ENCODE measurements at regions not wholly inside any gene's neighbourhood (a gene's known extent, or its start where the extent isn't known, plus 50 kb on each side); places are given as distances from the start of the nearest gene placed in this dataset.

DNA sequence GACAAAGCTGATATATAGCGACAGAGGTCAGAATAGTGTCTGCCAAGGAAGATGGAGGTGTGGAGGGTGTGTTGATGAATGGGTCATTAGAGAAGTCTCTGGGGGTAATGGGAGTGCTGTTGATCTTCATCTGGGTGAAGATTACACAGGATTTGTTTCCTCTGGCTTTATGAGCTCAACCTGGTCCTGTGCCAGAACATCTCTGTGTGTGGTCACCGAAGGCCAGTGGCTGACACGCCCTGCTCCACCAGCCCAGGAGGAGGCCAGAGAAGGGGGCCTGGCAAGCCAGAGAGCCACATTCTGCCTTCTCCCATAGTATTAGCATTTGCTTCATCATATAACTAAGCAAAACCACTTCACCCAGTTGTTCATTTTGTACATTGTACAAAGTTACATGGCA is 121.1 kb downstream of the ZNF621 start:
- H3K4me1 ChIP-seq (ENCODE audit: control insufficient read depth, extremely low read depth, insufficient read depth, low read length), result no peaks in the 10 kb centered on the region
- no peak overlapping the region for H2AFZ ChIP-seq (ENCODE audit: control insufficient read depth, low read length)
- dilution Hi-C loops (cut with MboI; ENCODE audit: extremely low pct_ligation_motif_present, low sequenced_read_pairs), result no loop called here
- no peak for FAIRE-seq
- no peaks in the 10 kb centered on the region for H3K36me3 ChIP-seq (ENCODE audit: control insufficient read depth in 2 of 2, extremely low read depth in 1 of 2, insufficient read depth in 2 of 2, low read length in 2 of 2)
- H3K79me2 ChIP-seq (ENCODE audit: control insufficient read depth, insufficient read depth, low read length), result no peaks in the 10 kb centered on the region
- H4K20me1 ChIP-seq (ENCODE audit: control insufficient read depth, extremely low read depth, insufficient read depth, low read length), result no peaks in the 10 kb centered on the region
- no peak for TF ChIP-seq EZH2 (IDR thresholded peaks at IDR 0.05; ENCODE audit: low read length)
- TF ChIP-seq, protein P1, sequence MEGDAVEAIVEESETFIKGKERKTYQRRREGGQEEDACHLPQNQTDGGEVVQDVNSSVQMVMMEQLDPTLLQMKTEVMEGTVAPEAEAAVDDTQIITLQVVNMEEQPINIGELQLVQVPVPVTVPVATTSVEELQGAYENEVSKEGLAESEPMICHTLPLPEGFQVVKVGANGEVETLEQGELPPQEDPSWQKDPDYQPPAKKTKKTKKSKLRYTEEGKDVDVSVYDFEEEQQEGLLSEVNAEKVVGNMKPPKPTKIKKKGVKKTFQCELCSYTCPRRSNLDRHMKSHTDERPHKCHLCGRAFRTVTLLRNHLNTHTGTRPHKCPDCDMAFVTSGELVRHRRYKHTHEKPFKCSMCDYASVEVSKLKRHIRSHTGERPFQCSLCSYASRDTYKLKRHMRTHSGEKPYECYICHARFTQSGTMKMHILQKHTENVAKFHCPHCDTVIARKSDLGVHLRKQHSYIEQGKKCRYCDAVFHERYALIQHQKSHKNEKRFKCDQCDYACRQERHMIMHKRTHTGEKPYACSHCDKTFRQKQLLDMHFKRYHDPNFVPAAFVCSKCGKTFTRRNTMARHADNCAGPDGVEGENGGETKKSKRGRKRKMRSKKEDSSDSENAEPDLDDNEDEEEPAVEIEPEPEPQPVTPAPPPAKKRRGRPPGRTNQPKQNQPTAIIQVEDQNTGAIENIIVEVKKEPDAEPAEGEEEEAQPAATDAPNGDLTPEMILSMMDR (optimal IDR thresholded peaks at IDR 0.05 in 1 of 3, IDR thresholded peaks at IDR 0.05 in 1 of 3, conservative IDR thresholded peaks at IDR 0.05 in 1 of 3; ENCODE audit: extremely low read depth in 1 of 3, insufficient read depth in 2 of 3, low read length in 3 of 3), result no peak
- no peak for DNase-seq (ENCODE audit: low read depth, low spot score)
- no peak overlapping the region for H3K4me2 ChIP-seq (ENCODE audit: control insufficient read depth, extremely low read depth, insufficient read depth, low read depth, low read length)
- H3K9ac ChIP-seq (ENCODE audit: control insufficient read depth, extremely low read depth, insufficient read depth, low read length), result no peak overlapping the region
- H3K9me3 ChIP-seq (ENCODE audit: control insufficient read depth, low read depth, low read length), result no peaks in the 10 kb centered on the region
- no peaks in the 10 kb centered on the region for H3K27me3 ChIP-seq (ENCODE audit: control insufficient read depth, extremely low read depth, insufficient read depth, low read length)
- H3K4me3 ChIP-seq (ENCODE audit: control insufficient read depth in 2 of 3, extremely low read depth in 1 of 3, insufficient read depth in 2 of 3, low read depth in 1 of 3, low read length in 3 of 3), result no peak overlapping the region
- H3K9me1 ChIP-seq (ENCODE audit: control insufficient read depth, extremely low read depth, insufficient read depth, low read length), result no peaks in the 10 kb centered on the region
- no peak overlapping the region for H3K27ac ChIP-seq (ENCODE audit: control insufficient read depth, insufficient read depth, low read length)

DNA sequence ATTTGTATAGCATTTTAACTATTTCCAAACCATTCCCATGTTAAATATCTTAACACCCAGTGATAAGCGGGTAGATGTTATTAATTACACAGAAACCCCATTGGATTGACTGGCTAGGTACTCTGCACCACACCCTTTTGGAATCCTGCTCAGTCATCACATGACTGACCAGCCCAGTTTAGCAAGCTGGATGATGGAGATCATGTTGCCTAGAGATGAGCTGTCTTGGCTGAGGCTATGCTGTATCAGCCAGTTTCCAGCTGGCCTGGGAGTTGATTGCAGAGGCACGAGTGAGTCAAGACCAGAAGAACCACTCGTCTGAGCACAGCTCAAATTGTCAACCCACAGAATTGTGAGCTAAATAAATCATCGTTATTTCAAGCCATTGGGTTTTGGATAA is 124.6 kb downstream of the ZNF621 start:
- DNase-seq (ENCODE audit: low read depth, low spot score), result no peak
- FAIRE-seq, result no peak

More for the DNA sequence above, 124.6 kb downstream of the ZNF621 start:
- H3K9me3 ChIP-seq (ENCODE audit: control insufficient read depth, low read depth, low read length), result no peaks in the 10 kb centered on the region
- no peak overlapping the region for H3K27ac ChIP-seq (ENCODE audit: control insufficient read depth, insufficient read depth, low read length)
- H3K27me3 ChIP-seq (ENCODE audit: control insufficient read depth, extremely low read depth, insufficient read depth, low read length), result no peaks in the 10 kb centered on the region
- no peak overlapping the region for H3K4me2 ChIP-seq (ENCODE audit: control insufficient read depth, extremely low read depth, insufficient read depth, low read depth, low read length)
- H3K4me3 ChIP-seq (ENCODE audit: control insufficient read depth in 2 of 3, extremely low read depth in 1 of 3, insufficient read depth in 2 of 3, low read depth in 1 of 3, low read length in 3 of 3), result no peak overlapping the region
- H3K4me1 ChIP-seq (ENCODE audit: control insufficient read depth, extremely low read depth, insufficient read depth, low read length), result no peaks in the 10 kb centered on the region
- H3K9ac ChIP-seq (ENCODE audit: control insufficient read depth, extremely low read depth, insufficient read depth, low read length), result no peak overlapping the region
- TF ChIP-seq, protein P1 (optimal IDR thresholded peaks at IDR 0.05 in 1 of 3, IDR thresholded peaks at IDR 0.05 in 1 of 3, conservative IDR thresholded peaks at IDR 0.05 in 1 of 3; ENCODE audit: extremely low read depth in 1 of 3, insufficient read depth in 2 of 3, low read length in 3 of 3), result no peak
- no peak for TF ChIP-seq EZH2 (IDR thresholded peaks at IDR 0.05; ENCODE audit: low read length)
- H3K36me3 ChIP-seq (ENCODE audit: control insufficient read depth in 2 of 2, extremely low read depth in 1 of 2, insufficient read depth in 2 of 2, low read length in 2 of 2), result no peaks in the 10 kb centered on the region
- dilution Hi-C loops (cut with MboI; ENCODE audit: extremely low pct_ligation_motif_present, low sequenced_read_pairs), result no loop called here
- no peaks in the 10 kb centered on the region for H3K9me1 ChIP-seq (ENCODE audit: control insufficient read depth, extremely low read depth, insufficient read depth, low read length)
- H2AFZ ChIP-seq (ENCODE audit: control insufficient read depth, low read length), result no peak overlapping the region
- H4K20me1 ChIP-seq (ENCODE audit: control insufficient read depth, extremely low read depth, insufficient read depth, low read length), result no peaks in the 10 kb centered on the region
- no peaks in the 10 kb centered on the region for H3K79me2 ChIP-seq (ENCODE audit: control insufficient read depth, insufficient read depth, low read length)

All from keratinocyte (primary cell).